Myocyte (in vitro differentiated cells): ENCODE measurements at regions not wholly inside any gene's neighbourhood (a gene's known extent, or its start where the extent isn't known, plus 50 kb on each side); places are given as distances from the start of the nearest gene placed in this dataset.

Experiments used
- DNase-seq: peaks from one replicate; pipeline ENCODE4 v3.0.0-alpha.2; 2012; ENCODE audit warnings: low read depth

GRCh38 chr16:87060034-87060986, 256.9 kb downstream of the C16orf95 start:
- peak; percentile 61 for DNase-seq

- DNase-seq: no peak
Measured at GRCh38 chr16:87061243-87061920, 255.8 kb downstream of the C16orf95 start.

GRCh38 chr16:87062569-87063442, 254.4 kb downstream of the C16orf95 start:
- peak; percentile 84 for DNase-seq

GRCh38 chr16:87063543-87063942, 253.6 kb downstream of the C16orf95 start:
- DNase-seq: no peak

DNA sequence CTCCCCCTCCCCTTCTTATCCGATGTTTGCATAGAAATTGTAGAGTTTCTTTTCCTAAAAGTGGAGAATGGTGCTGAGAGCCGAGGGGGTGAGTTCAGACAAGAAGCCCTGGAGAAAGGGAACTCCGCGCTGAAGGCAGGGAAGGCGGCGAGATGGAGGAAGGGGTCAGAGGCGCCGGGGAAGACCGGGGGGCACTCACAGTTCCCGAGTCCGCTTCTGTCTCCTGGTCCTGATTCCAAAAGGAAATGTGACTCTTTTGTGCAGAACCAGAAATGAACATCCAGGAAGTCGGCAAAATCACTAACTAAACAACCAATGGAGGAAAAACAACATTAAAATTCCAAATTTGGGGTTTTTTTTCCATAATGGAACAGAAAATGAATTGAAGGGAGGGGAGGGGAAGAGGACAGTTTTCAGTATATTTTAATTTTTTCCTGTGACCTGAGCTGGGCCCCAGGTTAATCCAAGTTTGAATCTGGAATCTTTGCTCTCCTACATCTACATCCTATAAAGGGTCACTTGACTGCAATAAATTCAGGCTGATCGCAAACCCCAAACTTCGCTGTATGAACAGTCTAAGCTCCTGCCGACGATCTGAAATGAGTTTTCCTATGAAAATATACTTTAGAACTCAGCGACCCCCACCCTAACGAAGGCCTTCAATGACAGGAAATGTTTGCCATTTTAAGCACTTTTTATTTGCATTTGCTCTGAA, 252.3 kb downstream of the C16orf95 start:
- no peak for DNase-seq

DNA sequence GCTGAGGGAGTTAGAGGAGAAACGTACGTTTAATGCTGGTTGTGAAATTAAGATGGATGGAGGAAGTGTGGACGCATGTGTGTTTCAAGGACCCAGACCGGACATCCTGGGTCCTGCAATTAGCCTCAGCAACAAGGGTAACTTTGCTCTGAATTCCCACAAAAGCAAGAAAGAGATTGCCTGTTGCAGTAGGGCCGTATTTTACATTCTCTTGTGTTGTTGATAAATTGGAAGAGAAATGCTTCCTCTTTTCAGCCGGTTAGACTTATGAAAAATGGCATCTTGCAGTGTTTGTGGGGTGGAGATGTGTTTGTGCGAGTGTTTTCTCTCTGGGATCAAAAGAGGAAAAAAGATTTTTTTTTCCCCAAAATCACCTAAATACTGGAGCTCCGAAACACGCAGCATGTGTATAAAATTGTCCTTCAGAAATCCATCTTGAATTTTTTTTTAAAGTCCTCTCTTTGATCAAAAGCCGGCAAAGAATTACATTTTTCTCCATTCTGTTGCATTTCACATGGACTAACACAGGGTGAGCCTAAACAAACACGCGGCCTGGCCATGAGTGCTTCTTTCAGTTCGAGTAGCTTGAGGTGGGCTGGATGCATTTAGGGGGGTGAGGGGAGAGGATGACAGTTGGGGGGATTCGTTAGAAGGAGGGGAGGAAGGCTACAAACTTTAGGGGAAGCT, 251.6 kb downstream of the C16orf95 start:
- no peak for DNase-seq

GRCh38 chr16:87066133-87067002, 250.8 kb downstream of the C16orf95 start:
- DNase-seq: no peak

DNA sequence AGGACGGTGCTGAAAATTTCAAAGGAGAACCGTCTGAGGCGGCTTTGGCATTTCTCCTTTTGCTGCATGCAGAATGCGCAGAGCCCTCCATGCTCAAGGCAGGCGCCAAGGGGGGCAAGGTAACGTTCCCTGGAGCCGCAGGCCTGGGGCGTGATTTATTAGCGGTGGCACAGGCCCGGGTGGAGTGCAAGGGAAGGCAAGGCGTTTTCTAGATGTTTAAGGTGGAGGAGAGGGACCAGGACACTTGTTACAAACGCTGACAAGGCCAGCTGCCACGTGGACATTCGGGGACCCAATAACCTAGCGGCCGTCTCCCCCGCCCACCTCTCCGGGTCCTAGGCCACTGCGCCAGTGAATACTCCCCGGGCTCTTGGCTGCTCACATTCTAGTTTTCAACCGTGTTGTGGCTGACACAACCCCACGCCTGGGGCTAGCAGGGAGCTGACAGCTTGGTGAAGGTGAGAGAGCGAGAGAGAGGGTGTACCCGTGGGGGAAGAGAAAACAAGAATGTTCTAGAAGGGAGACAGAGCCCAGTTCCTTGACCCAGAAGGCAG, 250.1 kb downstream of the C16orf95 start:
- DNase-seq: no peak

GRCh38 chr16:87067836-87068761, 249.1 kb downstream of the C16orf95 start:
- DNase-seq: no peak

GRCh38 chr16:87068762-87069150, 248.4 kb downstream of the C16orf95 start:
- DNase-seq: no peak

GRCh38 chr16:87070657-87071056, 246.5 kb downstream of the C16orf95 start:
- DNase-seq: no peak

- DNase-seq: no peak
Measured at GRCh38 chr16:87072101-87072500, 245.1 kb downstream of the C16orf95 start.

DNA sequence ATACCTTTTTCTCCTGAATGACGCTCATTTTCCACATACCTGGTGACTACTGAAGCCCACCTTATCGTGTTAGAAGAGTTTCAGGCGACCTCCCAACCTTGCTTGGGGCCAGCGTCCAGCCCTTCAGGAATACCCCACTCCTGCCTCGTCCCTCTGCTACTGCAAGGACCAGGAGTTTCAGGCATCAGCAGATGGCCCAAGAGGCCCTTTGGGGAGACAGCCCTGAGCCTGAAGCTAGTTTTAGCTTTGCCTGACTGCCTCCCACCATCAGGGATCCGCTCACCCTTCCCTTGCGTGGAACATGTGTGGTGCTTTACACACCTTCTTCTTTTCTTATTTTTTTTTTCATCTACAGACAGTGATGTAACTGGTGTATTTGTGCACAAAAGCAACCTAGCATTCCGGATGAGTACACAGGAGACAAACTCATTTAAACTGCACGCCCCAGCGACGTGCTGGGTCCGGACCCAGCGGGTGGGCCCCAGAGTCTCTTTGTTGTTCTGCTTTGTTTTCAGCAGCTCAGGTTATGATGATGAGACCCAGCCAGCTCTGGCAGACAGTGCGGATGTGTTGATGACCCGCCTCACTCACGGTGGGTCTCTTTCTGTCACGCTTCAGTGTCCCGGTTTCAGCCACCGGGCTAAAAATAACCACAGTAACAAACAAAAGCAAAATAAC, 242.4 kb downstream of the C16orf95 start:
- no peak for DNase-seq

DNA sequence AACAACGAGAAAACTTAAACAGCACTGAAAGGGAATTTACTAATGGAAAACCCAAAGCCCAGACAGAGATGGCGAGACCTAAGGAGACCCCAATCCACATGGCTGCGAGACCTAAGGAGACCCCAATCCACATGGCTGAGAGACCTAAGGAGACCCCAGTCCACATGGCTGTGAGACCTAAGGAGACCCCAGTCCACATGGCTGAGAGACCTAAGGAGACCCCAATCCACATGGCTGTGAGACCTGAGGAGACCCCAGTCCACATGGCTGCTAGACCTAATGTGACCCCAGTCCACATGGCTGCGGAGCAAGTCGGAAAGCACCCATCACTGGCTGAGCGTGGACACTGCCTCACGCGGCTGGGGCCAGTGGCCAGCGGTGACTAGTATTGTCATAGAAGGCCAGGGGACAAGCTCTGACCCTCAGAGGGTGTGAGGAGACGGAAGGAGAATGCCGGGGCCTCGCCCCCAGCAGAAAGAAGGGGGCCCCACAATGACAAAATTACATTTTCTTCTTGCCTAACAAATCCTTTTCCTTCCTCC, 241.8 kb downstream of the C16orf95 start:
- no peak for DNase-seq

DNA sequence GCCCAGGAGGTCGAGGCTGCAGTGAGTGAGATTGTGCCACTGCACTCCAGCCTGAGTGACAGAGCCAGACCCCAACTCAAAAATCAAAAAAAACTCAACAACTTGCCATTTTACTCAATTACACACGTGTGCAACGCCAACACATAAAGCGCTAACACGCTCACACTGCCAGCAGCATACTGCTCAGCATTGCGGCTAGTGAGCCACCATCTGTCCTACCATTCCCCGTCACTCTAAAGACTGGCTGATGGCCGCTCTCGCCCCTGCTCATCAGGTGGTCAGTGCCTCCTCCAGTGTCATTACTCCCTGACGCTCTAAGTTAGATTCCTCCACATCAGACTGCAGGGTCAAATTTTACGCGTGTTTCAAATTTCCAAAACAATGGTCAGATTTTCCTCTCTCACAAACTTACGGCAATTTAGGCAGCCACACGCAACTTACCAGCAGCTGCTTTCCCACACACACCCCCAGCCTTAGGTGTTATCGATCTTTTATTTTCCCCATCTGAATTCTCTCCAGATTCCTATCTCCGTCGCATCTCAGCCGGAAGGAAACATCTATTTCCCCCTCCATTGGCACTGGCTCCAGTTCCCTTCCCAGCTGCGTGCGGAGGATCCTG, 240.8 kb downstream of the C16orf95 start:
- DNase-seq: no peak

GRCh38 chr16:87076950-87077749, 240.0 kb downstream of the C16orf95 start:
- peak; percentile 64 for DNase-seq
